IMR-90 (cell line): ENCODE measurements at regions not wholly inside any gene's neighbourhood (a gene's known extent, or its start where the extent isn't known, plus 50 kb on each side); places are given as distances from the start of the nearest gene placed in this dataset.

Source experiments
- ATAC-seq: fragments of 200-7000 bp; cut with Tn5 transposase; 2 replicates; pipeline ENCODE4 v1.9.1; 2020; ENCODE audit warnings: low read depth, mild to moderate bottlenecking, moderate library complexity
- BruUV-seq: library from RNA; stranded (reverse); fragments of 400-500 nt; replicated peaks from 2 replicates; lab custom pipeline; 2021; lab: Mats Ljungman, UMichigan
- CTCF ChIA-PET: fragments of 300-600 bp; formaldehyde crosslinking; extraction: SDS; loops from one replicate; lab custom pipeline; 2021; ENCODE audit warnings: antibody characterized with exemption; lab: Yijun Ruan, JAX
- POLR2A ChIA-PET: fragments of 300-600 bp; sonication (Branson Sonifier 250); formaldehyde crosslinking; loops from one replicate; lab custom pipeline; 2022; ENCODE audit warnings: antibody characterized with exemption; ENCODE audit not compliant: unreplicated experiment; lab: Charles Lee
- DNase-seq: peaks from one replicate; pipeline ENCODE4 v3.0.0; 2013
- H2AFZ ChIP-seq: replicated peaks from 2 replicates; pipeline ENCODE3; 2013; ENCODE audit warnings: low read length, mild to moderate bottlenecking; ENCODE audit not compliant: poor library complexity
- H2AK5ac ChIP-seq: 2 replicates; pipeline ENCODE4 v1.6.1; 2013; ENCODE audit warnings: low read depth, low read length, inconsistent platforms
- H2AK9ac ChIP-seq: replicated peaks from 2 replicates; pipeline ENCODE3; 2013; ENCODE audit warnings: mild to moderate bottlenecking, low read depth, low read length, moderate library complexity; ENCODE audit not compliant: poor library complexity
- H2BK120ac ChIP-seq: 2 replicates; pipeline ENCODE4 v1.6.1; 2013; ENCODE audit warnings: low read depth, low read length, inconsistent platforms
- H2BK15ac ChIP-seq: 3 replicates; pipeline ENCODE4 v1.6.1; 2013; ENCODE audit warnings: low read depth, low read length, inconsistent platforms
- H2BK20ac ChIP-seq: 2 replicates; pipeline ENCODE4 v1.6.1; 2013; ENCODE audit warnings: low read depth, mild to moderate bottlenecking, inconsistent platforms, low read length, moderate library complexity
- H2BK5ac ChIP-seq: 2 replicates; pipeline ENCODE4 v1.6.1; 2013; ENCODE audit warnings: mild to moderate bottlenecking, low read depth, low read length, inconsistent platforms; ENCODE audit not compliant: poor library complexity, severe bottlenecking
- H3K14ac ChIP-seq: replicated peaks from 2 replicates; pipeline ENCODE4 v1.6.1; 2013; ENCODE audit warnings: low read depth, low read length, inconsistent platforms
- H3K18ac ChIP-seq: 2 replicates; pipeline ENCODE4 v1.6.1; 2013; ENCODE audit warnings: low read depth, low read length, control low read depth
- H3K23ac ChIP-seq: 2 replicates; pipeline ENCODE4 v1.6.1; 2013; ENCODE audit warnings: low read depth, low read length, inconsistent platforms
- H3K27ac ChIP-seq: 2 replicates; pipeline ENCODE4 v1.5.1; 2013; ENCODE audit warnings: mild to moderate bottlenecking, control low read depth, low read length; ENCODE audit not compliant: insufficient read depth
- H3K27me3 ChIP-seq: 2 replicates; pipeline ENCODE4 v1.6.1; 2013; ENCODE audit warnings: low read length; ENCODE audit not compliant: control insufficient read depth, insufficient read depth
- H3K36me3 ChIP-seq: 2 replicates; pipeline ENCODE4 v1.6.1; 2013; ENCODE audit warnings: low read length, mixed read lengths; ENCODE audit not compliant: control insufficient read depth, insufficient read depth
- H3K4ac ChIP-seq: 2 replicates; pipeline ENCODE4 v1.6.1; 2013; ENCODE audit warnings: low read depth, low read length, inconsistent platforms
- H3K4me1 ChIP-seq: 2 replicates; pipeline ENCODE4 v1.6.1; 2013; ENCODE audit warnings: low read length, mixed read lengths; ENCODE audit not compliant: control insufficient read depth, insufficient read depth
- H3K4me2 ChIP-seq: 2 replicates; pipeline ENCODE4 v1.6.1; 2013; ENCODE audit warnings: low read depth, mild to moderate bottlenecking, control low read depth, low read length, moderate library complexity
- H3K4me3 ChIP-seq: 2 replicates; pipeline ENCODE4 v1.5.1; 2013; ENCODE audit warnings: low read depth, mild to moderate bottlenecking, control low read depth, low read length, moderate library complexity; ENCODE audit not compliant: insufficient read depth
- H3K56ac ChIP-seq: 2 replicates; pipeline ENCODE4 v1.6.1; 2013; ENCODE audit warnings: low read length, inconsistent platforms; ENCODE audit not compliant: insufficient read depth; ENCODE audit errors: extremely low read depth
- H3K79me1 ChIP-seq, 2 experiments: 2 replicates each; pipeline ENCODE4 v1.6.1; 2013; ENCODE audit warnings: low read length in 2 of 2, inconsistent platforms in 1 of 2, low read depth in 1 of 2
- H3K9ac ChIP-seq: 2 replicates; pipeline ENCODE4 v1.6.1; 2013; ENCODE audit warnings: low read depth, low read length, control low read depth
- H3K9me1 ChIP-seq: 2 replicates; pipeline ENCODE4 v1.6.1; 2013; ENCODE audit warnings: low read length, inconsistent platforms; ENCODE audit not compliant: insufficient read depth
- H3K9me3 ChIP-seq: 2 replicates; pipeline ENCODE4 v1.6.1; 2013; ENCODE audit warnings: low read length; ENCODE audit not compliant: control insufficient read depth, insufficient read depth
- H4K20me1 ChIP-seq: 2 replicates; pipeline ENCODE4 v1.6.1; 2013; ENCODE audit warnings: low read length, inconsistent platforms; ENCODE audit not compliant: insufficient read depth
- H4K5ac ChIP-seq: 2 replicates; pipeline ENCODE4 v1.6.1; 2013; ENCODE audit warnings: mild to moderate bottlenecking, low read depth, low read length, control low read depth
- H4K8ac ChIP-seq, 2 experiments: 2 replicates each; pipeline ENCODE4 v1.6.1; 2013; ENCODE audit warnings: low read depth in 2 of 2, low read length in 2 of 2, control low read depth in 1 of 2, inconsistent platforms in 1 of 2
- H4K91ac ChIP-seq: 2 replicates; pipeline ENCODE4 v1.6.1; 2013; ENCODE audit warnings: low read depth, low read length, inconsistent platforms; ENCODE audit not compliant: insufficient read depth
- BHLHE40 ChIP-seq: fragments of 150-350 bp; IDR thresholded peaks from 2 replicates; pipeline ENCODE4 v1.6.1; 2016; ENCODE audit warnings: mild to moderate bottlenecking, low read depth, low read length
- CEBPB ChIP-seq: IDR thresholded peaks from 2 replicates; pipeline ENCODE4 v1.6.1; 2012; ENCODE audit warnings: low read depth, low read length, improper control_type of control experiment
- CHD1 ChIP-seq: IDR thresholded peaks from 2 replicates; pipeline ENCODE4 v1.6.1; 2012; ENCODE audit warnings: low read depth, low read length, improper control_type of control experiment
- CTCF ChIP-seq: conservative IDR thresholded peaks from 2 replicates; pipeline ENCODE4 v1.5.1; 2012; ENCODE audit warnings: mild to moderate bottlenecking, low read depth, low read length, improper control_type of control experiment
- ELK1 ChIP-seq: fragments of 150-350 bp; IDR thresholded peaks from 2 replicates; pipeline ENCODE4 v1.6.1; 2016; ENCODE audit warnings: low read depth, mild to moderate bottlenecking, low read length, moderate library complexity, borderline replicate concordance
- FOS ChIP-seq: fragments of 150-350 bp; IDR thresholded peaks from 2 replicates; pipeline ENCODE4 v1.6.1; 2016; ENCODE audit warnings: low read depth, low read length
- MAFK ChIP-seq: IDR thresholded peaks from 2 replicates; pipeline ENCODE4 v1.6.1; 2012; ENCODE audit warnings: low read depth, low read length, improper control_type of control experiment
- MAZ ChIP-seq: IDR thresholded peaks from 2 replicates; pipeline ENCODE4 v1.6.1; 2012; ENCODE audit warnings: low read depth, mild to moderate bottlenecking, low read length, improper control_type of control experiment, moderate library complexity, borderline replicate concordance
- MXI1 ChIP-seq: IDR thresholded peaks from 2 replicates; pipeline ENCODE4 v1.6.1; 2012; ENCODE audit warnings: low read depth, mild to moderate bottlenecking, low read length, moderate library complexity, borderline replicate concordance
- NFE2L2 ChIP-seq: fragments of 150-350 bp; IDR thresholded peaks from 2 replicates; pipeline ENCODE4 v1.6.1; 2016; ENCODE audit warnings: low read depth, mild to moderate bottlenecking, low read length
- RAD21 ChIP-seq: IDR thresholded peaks from 2 replicates; pipeline ENCODE4 v1.6.1; 2012; ENCODE audit warnings: low read length, improper control_type of control experiment
- RCOR1 ChIP-seq: IDR thresholded peaks from 2 replicates; pipeline ENCODE4 v1.6.1; 2012; ENCODE audit warnings: mild to moderate bottlenecking, low read length, improper control_type of control experiment; ENCODE audit not compliant: insufficient replicate concordance
- RFX5 ChIP-seq: IDR thresholded peaks from 2 replicates; pipeline ENCODE4 v1.8.0; 2012; ENCODE audit warnings: low read depth, mild to moderate bottlenecking, low read length, moderate library complexity
- SMC3 ChIP-seq: fragments of 150-350 bp; IDR thresholded peaks from 2 replicates; pipeline ENCODE4 v1.6.1; 2016; ENCODE audit warnings: low read depth, mild to moderate bottlenecking, antibody characterized with exemption, low read length, moderate library complexity
- WGBS, 2 experiments: methylation state at CpG; one replicate each; pipeline versions ENCODE4 v1.1.5 to v1.1.7; 2013; ENCODE audit warnings: missing lambda C conversion rate in 2 of 2; ENCODE audit not compliant: insufficient read length in 1 of 2; ENCODE audit errors: extremely low coverage in 2 of 2; 5-methylcytosine and 5-hydroxymethylcytosine counted together
- dilution Hi-C: fragments of 300-500 bp; cut with HindIII; formaldehyde crosslinking; loops from one replicate; pipeline ENCODE4 v1.14.3; 2018; ENCODE audit warnings: low sequenced_read_pairs; ENCODE audit not compliant: unreplicated experiment
- in situ Hi-C: fragments of 300-500 bp; cut with MboI; formaldehyde crosslinking; loops from 3 replicates; pipeline ENCODE4 v1.14.3; 2019; ENCODE audit warnings: low sequenced_read_pairs, inconsistent platforms, mixed read lengths
- intact Hi-C: fragments of 100-400 bp; cut with micrococcal nuclease; formaldehyde crosslinking; loops from 2 replicates; pipeline ENCODE4 v1.10.0; 2022
- TF ChIP-seq, protein P1 (sequence below): fragments of 150-350 bp; IDR thresholded peaks from 2 replicates; pipeline ENCODE4 v1.6.1; 2017; ENCODE audit warnings: mild to moderate bottlenecking, antibody characterized with exemption, low read length, low read depth

DNA sequence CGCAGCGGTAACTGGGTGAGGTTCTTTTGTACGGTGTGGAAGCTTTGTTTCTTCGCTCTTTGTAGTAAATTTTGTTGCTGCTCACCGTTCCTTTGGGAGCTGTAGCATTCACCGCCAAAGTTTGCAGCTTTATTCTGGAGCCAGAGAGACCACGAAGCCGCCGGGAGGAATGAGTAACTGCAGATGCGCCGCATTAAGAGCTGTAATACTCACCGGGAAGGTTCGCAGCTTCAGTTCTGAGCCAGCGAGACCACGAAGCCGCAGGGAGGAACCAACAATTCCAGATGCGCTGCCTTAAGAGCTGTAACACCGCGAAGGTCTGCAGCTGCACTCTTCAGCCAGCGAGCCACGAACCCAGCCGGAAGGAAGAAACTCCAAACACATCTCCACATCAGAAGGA, 56.0 kb upstream of the DYNC1LI1 start:
- no peaks in the 10 kb centered on the region; the same call in 1 of the 2 replicates for H3K9me1 ChIP-seq
- no peak overlapping the region for H2BK5ac ChIP-seq
- no peak overlapping the region for H4K91ac ChIP-seq
- H3K9ac ChIP-seq: no peak overlapping the region
- no peaks in the 10 kb centered on the region for H3K9me3 ChIP-seq
- ATAC-seq: no peak
- H4K5ac ChIP-seq: no peak overlapping the region
- 79% methylated on average over 13 of the region's 22 CpGs; no CpG with 5 or more reads in 1 of the 2 experiments for WGBS, 2 experiments
- ChIA-PET POLR2A (interaction anchor here (0.6 kb wide), 1 partner anchor 49 kb away, joined by 3 read pairs; no protein-coding TSS in a partner anchor), CTCF (no interaction called here)
- no peak overlapping the region for H3K4me2 ChIP-seq
- H3K18ac ChIP-seq: no peak overlapping the region
- H3K27ac ChIP-seq: no peak overlapping the region
- BruUV-seq: no TSS peak
- no peaks in the 10 kb centered on the region for H3K4me1 ChIP-seq
- no peak overlapping the region for H2BK120ac ChIP-seq
- H3K56ac ChIP-seq: no peak overlapping the region
- H2AK5ac ChIP-seq: no peak overlapping the region
- TF ChIP-seq, protein P1, sequence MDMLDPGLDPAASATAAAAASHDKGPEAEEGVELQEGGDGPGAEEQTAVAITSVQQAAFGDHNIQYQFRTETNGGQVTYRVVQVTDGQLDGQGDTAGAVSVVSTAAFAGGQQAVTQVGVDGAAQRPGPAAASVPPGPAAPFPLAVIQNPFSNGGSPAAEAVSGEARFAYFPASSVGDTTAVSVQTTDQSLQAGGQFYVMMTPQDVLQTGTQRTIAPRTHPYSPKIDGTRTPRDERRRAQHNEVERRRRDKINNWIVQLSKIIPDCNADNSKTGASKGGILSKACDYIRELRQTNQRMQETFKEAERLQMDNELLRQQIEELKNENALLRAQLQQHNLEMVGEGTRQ: no peak
- TF ChIP-seq MAZ (no peak), FOS (no peak), NFE2L2 (no peak), CHD1 (no peak), CTCF (no peak), RAD21 (no peak), SMC3 (no peak), MXI1 (no peak), BHLHE40 (no peak), RCOR1 (no peak), MAFK (no peak), CEBPB (no peak), RFX5 (no peak), ELK1 (no peak)
- no peak overlapping the region for H3K14ac ChIP-seq
- peaks cover under 1% of the 10 kb centered on the region; the same call in 1 of the 2 replicates for H3K27me3 ChIP-seq
- H3K79me1 ChIP-seq: no peaks in the 10 kb centered on the region
- H3K4me3 ChIP-seq: no peak overlapping the region
- dilution Hi-C loops: no loop called here
- no peak overlapping the region for H4K8ac ChIP-seq
- H2AFZ ChIP-seq: no peak overlapping the region
- in situ Hi-C loops: no loop called here
- intact Hi-C loops: no loop called here
- DNase-seq: no peak
- no peaks in the 10 kb centered on the region for H3K36me3 ChIP-seq
- H2BK15ac ChIP-seq: no peak overlapping the region
- H3K4ac ChIP-seq: no peak overlapping the region
- no peaks in the 10 kb centered on the region for H4K20me1 ChIP-seq
- H2AK9ac ChIP-seq: no peak overlapping the region
- no peak overlapping the region for H3K23ac ChIP-seq
- no peak overlapping the region for H2BK20ac ChIP-seq
